Esophagus squamous epithelium (tissue), 4 donors: ENCODE measurements at regions not wholly inside any gene's neighbourhood (a gene's known extent, or its start where the extent isn't known, plus 50 kb on each side); places are given as distances from the start of the nearest gene placed in this dataset.

Experiments used
- POLR2A ChIP-seq, 4 donors: fragments of 450-650 bp; IDR thresholded peaks; one replicate each; pipeline ENCODE4 v1.6.1; 2017; ENCODE audit warnings: antibody characterized with exemption in 4 of 4, mild to moderate bottlenecking in 4 of 4, moderate library complexity in 3 of 4
- TF ChIP-seq, protein P1 (sequence below), 6 experiments: fragments of 450-650 bp in 4 of 6; fragments of 200-600 bp in 2 of 6; sonication (generic) in 2 of 6; IDR thresholded peaks; one replicate each; pipeline ENCODE4 v1.5.1; 2016 to 2019; ENCODE audit warnings: antibody characterized with exemption in 6 of 6, mild to moderate bottlenecking in 4 of 6, moderate library complexity in 4 of 6

- TF ChIP-seq, protein P1, sequence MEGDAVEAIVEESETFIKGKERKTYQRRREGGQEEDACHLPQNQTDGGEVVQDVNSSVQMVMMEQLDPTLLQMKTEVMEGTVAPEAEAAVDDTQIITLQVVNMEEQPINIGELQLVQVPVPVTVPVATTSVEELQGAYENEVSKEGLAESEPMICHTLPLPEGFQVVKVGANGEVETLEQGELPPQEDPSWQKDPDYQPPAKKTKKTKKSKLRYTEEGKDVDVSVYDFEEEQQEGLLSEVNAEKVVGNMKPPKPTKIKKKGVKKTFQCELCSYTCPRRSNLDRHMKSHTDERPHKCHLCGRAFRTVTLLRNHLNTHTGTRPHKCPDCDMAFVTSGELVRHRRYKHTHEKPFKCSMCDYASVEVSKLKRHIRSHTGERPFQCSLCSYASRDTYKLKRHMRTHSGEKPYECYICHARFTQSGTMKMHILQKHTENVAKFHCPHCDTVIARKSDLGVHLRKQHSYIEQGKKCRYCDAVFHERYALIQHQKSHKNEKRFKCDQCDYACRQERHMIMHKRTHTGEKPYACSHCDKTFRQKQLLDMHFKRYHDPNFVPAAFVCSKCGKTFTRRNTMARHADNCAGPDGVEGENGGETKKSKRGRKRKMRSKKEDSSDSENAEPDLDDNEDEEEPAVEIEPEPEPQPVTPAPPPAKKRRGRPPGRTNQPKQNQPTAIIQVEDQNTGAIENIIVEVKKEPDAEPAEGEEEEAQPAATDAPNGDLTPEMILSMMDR (IDR thresholded peaks at IDR 0.05) = no peak
- no peak for TF ChIP-seq POLR2A (IDR thresholded peaks at IDR 0.05)
These were observed 162.4 kb upstream of the PRDX4 start for GRCh38 chrX:23504895-23505294.
